ENCODE measurements at regions not wholly inside any gene's neighbourhood (a gene's known extent, or its start where the extent isn't known, plus 50 kb on each side); places are given as distances from the start of the nearest gene placed in this dataset.

GRCh38 chr2:163436963-163437362 is 298.8 kb downstream of the FIGN start:
- Histone ChIP-seq H3K4me3 (ENCODE audit: low read length) (no peak overlapping the region), H3K4me1 (ENCODE audit: insufficient read depth, low read length) (no peaks in the 10 kb centered on the region), H3K27ac (ENCODE audit: low read length) (no peak overlapping the region), H2AFZ (ENCODE audit: low read length) (no peak overlapping the region), H4K20me1 (ENCODE audit: low read length) (no peaks in the 10 kb centered on the region), H3K9me2 (replicated peaks; ENCODE audit: low read length) (no peaks in the 10 kb centered on the region), H3K27me3 (ENCODE audit: low read length) (peaks cover 36% of the 10 kb centered on the region), H3K9ac (ENCODE audit: low read length) (no peak overlapping the region), H3F3A (ENCODE audit: low read length, unreplicated experiment) (no peaks in the 10 kb centered on the region), H3K79me2 (ENCODE audit: low read length) (no peaks in the 10 kb centered on the region), H3K4me2 (ENCODE audit: low read length) (no peak overlapping the region), H3K9me3 (ENCODE audit: low read length) (no peaks in the 10 kb centered on the region), H3K36me3 (ENCODE audit: low read depth, low read length) (no peaks in the 10 kb centered on the region)
- DNase-seq (no peak), ATAC-seq (no peak)
- CTCF ChIA-PET, result no interaction called here
- intact Hi-C loops (cut with micrococcal nuclease), result no loop called here
- POLR2A ChIA-PET (ENCODE audit: unreplicated experiment), result interaction anchor here (0.6 kb wide), 1 partner anchor 1033 kb away, joined by 18 read pairs; no protein-coding TSS in a partner anchor
- no peak for TF ChIP-seq EZH2 (IDR thresholded peaks at IDR 0.05; ENCODE audit: low read length, unreplicated experiment)
- TF ChIP-seq, protein P1, sequence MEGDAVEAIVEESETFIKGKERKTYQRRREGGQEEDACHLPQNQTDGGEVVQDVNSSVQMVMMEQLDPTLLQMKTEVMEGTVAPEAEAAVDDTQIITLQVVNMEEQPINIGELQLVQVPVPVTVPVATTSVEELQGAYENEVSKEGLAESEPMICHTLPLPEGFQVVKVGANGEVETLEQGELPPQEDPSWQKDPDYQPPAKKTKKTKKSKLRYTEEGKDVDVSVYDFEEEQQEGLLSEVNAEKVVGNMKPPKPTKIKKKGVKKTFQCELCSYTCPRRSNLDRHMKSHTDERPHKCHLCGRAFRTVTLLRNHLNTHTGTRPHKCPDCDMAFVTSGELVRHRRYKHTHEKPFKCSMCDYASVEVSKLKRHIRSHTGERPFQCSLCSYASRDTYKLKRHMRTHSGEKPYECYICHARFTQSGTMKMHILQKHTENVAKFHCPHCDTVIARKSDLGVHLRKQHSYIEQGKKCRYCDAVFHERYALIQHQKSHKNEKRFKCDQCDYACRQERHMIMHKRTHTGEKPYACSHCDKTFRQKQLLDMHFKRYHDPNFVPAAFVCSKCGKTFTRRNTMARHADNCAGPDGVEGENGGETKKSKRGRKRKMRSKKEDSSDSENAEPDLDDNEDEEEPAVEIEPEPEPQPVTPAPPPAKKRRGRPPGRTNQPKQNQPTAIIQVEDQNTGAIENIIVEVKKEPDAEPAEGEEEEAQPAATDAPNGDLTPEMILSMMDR (conservative IDR thresholded peaks at IDR 0.05; ENCODE audit: low read depth, low read length), result no peak
- TF ChIP-seq EZH2phosphoT487 (IDR thresholded peaks at IDR 0.05; ENCODE audit: borderline replicate concordance, low read length), result no peak
- no TSS peak for BruUV-seq (replicated peaks)

GRCh38 chr2:163428187-163428586 is 307.6 kb downstream of the FIGN start:
- H3K27me3 ChIP-seq (ENCODE audit: low read length), result peaks cover 40% of the 10 kb centered on the region
- H3K4me1 ChIP-seq (ENCODE audit: insufficient read depth, low read length), result no peaks in the 10 kb centered on the region
- H3K9ac ChIP-seq (ENCODE audit: low read length), result no peak overlapping the region
- H3K27ac ChIP-seq (ENCODE audit: low read length), result no peak overlapping the region
- H3K79me2 ChIP-seq (ENCODE audit: low read length), result no peaks in the 10 kb centered on the region
- no peaks in the 10 kb centered on the region for H4K20me1 ChIP-seq (ENCODE audit: low read length)
- ChIA-PET CTCF (no interaction called here), POLR2A (ENCODE audit: unreplicated experiment) (no interaction called here)
- no peaks in the 10 kb centered on the region for H3K9me2 ChIP-seq (replicated peaks; ENCODE audit: low read length)
- H2AFZ ChIP-seq (ENCODE audit: low read length), result no peak overlapping the region
- H3K4me3 ChIP-seq (ENCODE audit: low read length), result no peak overlapping the region
- H3K4me2 ChIP-seq (ENCODE audit: low read length), result no peak overlapping the region
- BruUV-seq (replicated peaks), result no TSS peak
- intact Hi-C loops (cut with micrococcal nuclease), result no loop called here
- no peaks in the 10 kb centered on the region for H3F3A ChIP-seq (ENCODE audit: low read length, unreplicated experiment)
- no peaks in the 10 kb centered on the region for H3K36me3 ChIP-seq (ENCODE audit: low read depth, low read length)
- ATAC-seq (no peak), DNase-seq (no peak)
- no peaks in the 10 kb centered on the region for H3K9me3 ChIP-seq (ENCODE audit: low read length)
- TF ChIP-seq EZH2 (IDR thresholded peaks at IDR 0.05; ENCODE audit: low read length, unreplicated experiment) (no peak), EZH2phosphoT487 (IDR thresholded peaks at IDR 0.05; ENCODE audit: borderline replicate concordance, low read length) (no peak)
- TF ChIP-seq, protein P1 (conservative IDR thresholded peaks at IDR 0.05; ENCODE audit: low read depth, low read length), result no peak

DNA sequence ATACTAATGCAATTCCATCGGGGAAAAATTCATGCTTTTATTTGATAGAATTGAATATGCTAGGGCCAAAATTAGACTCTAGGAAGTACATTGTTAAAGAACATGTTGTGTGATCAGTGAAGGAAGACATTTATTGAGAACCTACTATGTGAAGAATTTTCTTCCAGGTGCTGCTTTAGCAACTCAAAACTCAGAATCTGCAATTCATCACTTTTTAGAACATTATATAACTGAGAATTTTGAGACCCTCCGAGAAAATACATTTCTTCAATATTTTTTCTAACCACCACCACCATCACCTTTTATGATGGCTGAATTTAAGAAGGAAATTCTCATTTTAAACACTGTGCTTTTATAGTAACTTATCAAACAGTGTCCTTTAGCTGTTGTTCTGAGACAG is 315.2 kb downstream of the FIGN start:
- no peaks in the 10 kb centered on the region for H3K4me1 ChIP-seq (ENCODE audit: insufficient read depth, low read length)
- H3K4me3 ChIP-seq (ENCODE audit: low read length), result no peak overlapping the region
- TF ChIP-seq, protein P1 (conservative IDR thresholded peaks at IDR 0.05; ENCODE audit: low read depth, low read length), result no peak
- TF ChIP-seq EZH2phosphoT487 (IDR thresholded peaks at IDR 0.05; ENCODE audit: borderline replicate concordance, low read length), result no peak
- no peak for TF ChIP-seq EZH2 (IDR thresholded peaks at IDR 0.05; ENCODE audit: low read length, unreplicated experiment)
- CTCF ChIA-PET, result no interaction called here
- no peaks in the 10 kb centered on the region for H3F3A ChIP-seq (ENCODE audit: low read length, unreplicated experiment)
- no peak overlapping the region for H2AFZ ChIP-seq (ENCODE audit: low read length)
- BruUV-seq (replicated peaks), result no TSS peak
- H3K9ac ChIP-seq (ENCODE audit: low read length), result no peak overlapping the region
- no peak for DNase-seq
- intact Hi-C loops (cut with micrococcal nuclease), result no loop called here
- H3K9me3 ChIP-seq (ENCODE audit: low read length), result no peaks in the 10 kb centered on the region
- H3K4me2 ChIP-seq (ENCODE audit: low read length), result no peak overlapping the region
- H4K20me1 ChIP-seq (ENCODE audit: low read length), result no peaks in the 10 kb centered on the region
- ATAC-seq, result no peak
- no peaks in the 10 kb centered on the region for H3K79me2 ChIP-seq (ENCODE audit: low read length)
- no peaks in the 10 kb centered on the region for H3K36me3 ChIP-seq (ENCODE audit: low read depth, low read length)
- no peak overlapping the region for H3K27ac ChIP-seq (ENCODE audit: low read length)
- H3K9me2 ChIP-seq (replicated peaks; ENCODE audit: low read length), result no peaks in the 10 kb centered on the region
- H3K27me3 ChIP-seq (ENCODE audit: low read length), result peaks cover 25% of the 10 kb centered on the region; the same call in 1 of the 2 replicates
- POLR2A ChIA-PET (ENCODE audit: unreplicated experiment), result no interaction called here

Data from PC-3 (cell line).